H1 (cell line): ENCODE measurements at regions not wholly inside any gene's neighbourhood (a gene's known extent, or its start where the extent isn't known, plus 50 kb on each side); places are given as distances from the start of the nearest gene placed in this dataset.

Source experiments
- CTCF ChIA-PET: fragments of 300-600 bp; sonication (Branson Sonifier 250); formaldehyde crosslinking; loops from one replicate; lab custom pipeline; 2021; ENCODE audit not compliant: partially characterized antibody; lab: Charles Lee
- POLR2A ChIA-PET: fragments of 300-600 bp; sonication (Branson Sonifier 250); formaldehyde crosslinking; loops from one replicate; lab custom pipeline; 2021; ENCODE audit warnings: inconsistent platforms; ENCODE audit not compliant: partially characterized antibody; lab: Charles Lee
- DNase-seq, 2 experiments: peaks; one replicate each; pipeline versions ENCODE4 v3.0.0 to v3.0.0-alpha.2; 2010 to 2022; ENCODE audit warnings: low spot score in 2 of 2, low read depth in 1 of 2, mixed read lengths in 1 of 2
- FAIRE-seq: peaks from 2 replicates; lab custom pipeline; 2011; peaks lifted over from hg19 to GRCh38; lab: Jason Lieb, UNC
- H2AFZ ChIP-seq: 2 replicates; pipeline ENCODE4 v1.8.1; 2012; ENCODE audit warnings: low read length, inconsistent platforms
- H2AK5ac ChIP-seq: 2 replicates; pipeline ENCODE4 v1.6.1; 2013; ENCODE audit warnings: low read depth, low read length
- H2BK120ac ChIP-seq: replicated peaks from 2 replicates; pipeline ENCODE3; 2013; ENCODE audit warnings: low read depth, low read length, inconsistent platforms
- H2BK12ac ChIP-seq: 2 replicates; pipeline ENCODE4 v1.6.1; 2013; ENCODE audit warnings: low read depth, low read length
- H2BK15ac ChIP-seq: 2 replicates; pipeline ENCODE4 v1.6.1; 2013; ENCODE audit warnings: low read length
- H2BK20ac ChIP-seq: 2 replicates; pipeline ENCODE4 v1.6.1; 2013; ENCODE audit warnings: low read length
- H2BK5ac ChIP-seq: 2 replicates; pipeline ENCODE4 v1.6.1; 2013; ENCODE audit warnings: low read depth, low read length
- H3K14ac ChIP-seq: 2 replicates; pipeline ENCODE4 v1.6.1; 2013; ENCODE audit warnings: inconsistent platforms; ENCODE audit not compliant: insufficient read length
- H3K18ac ChIP-seq: 2 replicates; pipeline ENCODE4 v1.6.1; 2013; ENCODE audit warnings: low read length; ENCODE audit errors: extremely low read depth
- H3K23ac ChIP-seq: 2 replicates; pipeline ENCODE4 v1.6.1; 2013; ENCODE audit warnings: inconsistent platforms; ENCODE audit not compliant: insufficient read length
- H3K23me2 ChIP-seq: 2 replicates; pipeline ENCODE4 v1.6.1; 2013; ENCODE audit warnings: low read depth, low read length
- H3K27ac ChIP-seq: 2 replicates; pipeline ENCODE4 v1.6.1; 2011; ENCODE audit warnings: low read depth, low read length, inconsistent platforms
- H3K27me3 ChIP-seq, 4 experiments: replicated peaks in 1 of 4; 1 replicate in 1 of 4; 2 replicates in 3 of 4; pipeline versions ENCODE4 v1.6.1 to v1.8.1; 2011 to 2013; ENCODE audit warnings: low read length in 3 of 4, mild to moderate bottlenecking in 3 of 4, inconsistent platforms in 2 of 4, mixed read lengths in 2 of 4, moderate library complexity in 1 of 4; ENCODE audit not compliant: control insufficient read depth in 3 of 4, insufficient read depth in 3 of 4; ENCODE audit errors: extremely low read depth in 1 of 4
- H3K36me3 ChIP-seq, 4 experiments: 2 replicates each; pipeline versions ENCODE4 v1.6.1 to v1.8.1; 2011 to 2013; ENCODE audit warnings: mild to moderate bottlenecking in 4 of 4, low read length in 3 of 4, moderate library complexity in 2 of 4, control low read depth in 1 of 4, inconsistent platforms in 1 of 4; ENCODE audit not compliant: insufficient read depth in 4 of 4, control insufficient read depth in 2 of 4
- H3K4ac ChIP-seq: replicated peaks from 2 replicates; pipeline ENCODE3; 2013; ENCODE audit warnings: low read length, low read depth, mixed read lengths, inconsistent platforms; ENCODE audit not compliant: insufficient read length
- H3K4me1 ChIP-seq, 4 experiments: replicated peaks in 1 of 4; 1 replicate in 1 of 4; 2 replicates in 3 of 4; pipeline versions ENCODE4 v1.6.1 to v1.8.1; 2011 to 2013; ENCODE audit warnings: low read length in 3 of 4, inconsistent platforms in 2 of 4, mixed read lengths in 1 of 4; ENCODE audit not compliant: insufficient read depth in 4 of 4, control insufficient read depth in 3 of 4
- H3K4me2 ChIP-seq, 2 experiments: 2 replicates each; pipeline versions ENCODE4 v1.6.1 to v1.8.1; 2011 to 2013; ENCODE audit warnings: low read depth in 2 of 2, low read length in 2 of 2, control low read depth in 1 of 2, inconsistent platforms in 1 of 2, mild to moderate bottlenecking in 1 of 2; ENCODE audit not compliant: insufficient read depth in 1 of 2
- H3K4me3 ChIP-seq, 4 experiments: fragments of 200-600, 300-600 bp in 1 of 4; sonication (generic), shearing (Covaris generic), sonication (Bioruptor Twin) in 1 of 4; 2 replicates each; pipeline versions ENCODE4 v1.5.1 to v1.8.1; 2011 to 2016; ENCODE audit warnings: low read length in 4 of 4, low read depth in 3 of 4, control low read depth in 2 of 4, inconsistent platforms in 2 of 4, mild to moderate bottlenecking in 2 of 4, mixed read lengths in 1 of 4, moderate library complexity in 1 of 4; ENCODE audit not compliant: insufficient read depth in 2 of 4; ENCODE audit errors: extremely low read depth in 1 of 4
- H3K56ac ChIP-seq: replicated peaks from 2 replicates; pipeline ENCODE3; 2013; ENCODE audit warnings: low read depth, mild to moderate bottlenecking, mixed read lengths, low read length, inconsistent platforms; ENCODE audit not compliant: insufficient read length
- H3K79me1 ChIP-seq: 2 replicates; pipeline ENCODE4 v1.6.1; 2013; ENCODE audit warnings: low read depth, low read length, control low read depth
- H3K79me2 ChIP-seq, 2 experiments: 2 replicates each; pipeline versions ENCODE4 v1.6.1 to v1.8.1; 2012 to 2013; ENCODE audit warnings: low read length in 2 of 2, mild to moderate bottlenecking in 2 of 2, inconsistent platforms in 1 of 2; ENCODE audit not compliant: insufficient read depth in 2 of 2, control insufficient read depth in 1 of 2
- H3K9ac ChIP-seq, 4 experiments: replicated peaks in 1 of 4; 1 replicate in 1 of 4; 2 replicates in 3 of 4; pipeline versions ENCODE4 v1.6.1 to v1.8.1; 2011 to 2013; ENCODE audit warnings: low read depth in 3 of 4, low read length in 3 of 4, control low read depth in 2 of 4, mild to moderate bottlenecking in 2 of 4, moderate library complexity in 2 of 4, inconsistent platforms in 1 of 4; ENCODE audit errors: extremely low read depth in 1 of 4
- H3K9me3 ChIP-seq, 2 experiments: 2 replicates each; pipeline versions ENCODE4 v1.6.1 to v1.8.1; 2012 to 2013; ENCODE audit warnings: mild to moderate bottlenecking in 2 of 2, moderate library complexity in 2 of 2, control low read depth in 1 of 2, inconsistent platforms in 1 of 2, low read depth in 1 of 2, low read length in 1 of 2, mixed read lengths in 1 of 2; ENCODE audit not compliant: insufficient read depth in 2 of 2
- H4K20me1 ChIP-seq, 2 experiments: replicated peaks in 1 of 2; 2 replicates each; pipeline versions ENCODE3 to v1.8.1; 2011 to 2013; ENCODE audit warnings: inconsistent platforms in 2 of 2, low read length in 2 of 2, mild to moderate bottlenecking in 1 of 2; ENCODE audit not compliant: insufficient read depth in 2 of 2, control insufficient read depth in 1 of 2
- H4K5ac ChIP-seq: 2 replicates; pipeline ENCODE4 v1.6.1; 2013; ENCODE audit warnings: low read length, low read depth, mixed read lengths, inconsistent platforms; ENCODE audit not compliant: insufficient read length
- H4K8ac ChIP-seq: 2 replicates; pipeline ENCODE4 v1.8.0; 2013; ENCODE audit warnings: mild to moderate bottlenecking, moderate library complexity, low read length, inconsistent platforms; ENCODE audit not compliant: insufficient read depth; ENCODE audit errors: extremely low read depth
- H4K91ac ChIP-seq: replicated peaks from 2 replicates; pipeline ENCODE3; 2013; ENCODE audit warnings: low read length, mixed read lengths, inconsistent platforms; ENCODE audit not compliant: insufficient read length
- ASH2L ChIP-seq: fragments of 200-600, 300-600 bp; sonication (generic); IDR thresholded peaks from one replicate; pipeline ENCODE4 v1.7.1; 2017; ENCODE audit warnings: low read length
- BCL11A ChIP-seq, 2 experiments: IDR thresholded peaks; one replicate each; pipeline ENCODE4 v1.6.1; 2011; ENCODE audit warnings: low read depth in 2 of 2, low read length in 2 of 2, mild to moderate bottlenecking in 2 of 2
- BRCA1 ChIP-seq: IDR thresholded peaks from 2 replicates; pipeline ENCODE4 v1.6.1; 2012; ENCODE audit warnings: low read depth, low read length, improper control_type of control experiment
- CHD2 ChIP-seq: IDR thresholded peaks from 2 replicates; pipeline ENCODE4 v1.6.1; 2012; ENCODE audit warnings: low read length, improper control_type of control experiment
- EP300 ChIP-seq, 2 experiments: IDR thresholded peaks; 1 replicate in 1 of 2; 2 replicates in 1 of 2; pipeline ENCODE4 v1.6.1; 2011 to 2012; ENCODE audit warnings: low read depth in 2 of 2, low read length in 2 of 2, mild to moderate bottlenecking in 2 of 2, borderline replicate concordance in 1 of 2, inconsistent platforms in 1 of 2, moderate library complexity in 1 of 2
- EZH2 ChIP-seq: fragments of 200-600 bp; sonication (generic); IDR thresholded peaks from 2 replicates; pipeline ENCODE4 v1.7.1; 2012; ENCODE audit warnings: low read depth, mild to moderate bottlenecking, moderate library complexity, low read length, inconsistent platforms; ENCODE audit not compliant: severe bottlenecking
- FOSL1 ChIP-seq: IDR thresholded peaks from 2 replicates; pipeline ENCODE4 v1.6.1; 2011; ENCODE audit warnings: mild to moderate bottlenecking, low read depth, low read length, moderate library complexity; ENCODE audit not compliant: insufficient read depth
- JUND ChIP-seq: IDR thresholded peaks from 2 replicates; pipeline ENCODE4 v1.6.1; 2011; ENCODE audit warnings: mild to moderate bottlenecking, improper control_type of control experiment, low read length
- KDM4A ChIP-seq: IDR thresholded peaks from one replicate; pipeline ENCODE4 v1.7.1; 2012; ENCODE audit warnings: low read depth, mild to moderate bottlenecking, moderate library complexity, low read length, inconsistent platforms; ENCODE audit not compliant: severe bottlenecking
- MAX ChIP-seq: IDR thresholded peaks from 2 replicates; pipeline ENCODE4 v1.6.1; 2012; ENCODE audit warnings: inconsistent platforms
- RBBP5 ChIP-seq: IDR thresholded peaks from 2 replicates; pipeline ENCODE4 v1.7.1; 2012; ENCODE audit warnings: low read depth, mild to moderate bottlenecking, inconsistent platforms, low read length, moderate library complexity, borderline replicate concordance
- RFX5 ChIP-seq: IDR thresholded peaks from 2 replicates; pipeline ENCODE4 v1.6.1; 2011; ENCODE audit warnings: low read depth, low read length, improper control_type of control experiment, borderline replicate concordance
- TAF1 ChIP-seq: IDR thresholded peaks from 2 replicates; pipeline ENCODE4 v1.6.1; 2011; ENCODE audit warnings: mild to moderate bottlenecking, low read depth, low read length
- TCF12 ChIP-seq: IDR thresholded peaks from 2 replicates; pipeline ENCODE4 v1.6.1; 2011; ENCODE audit warnings: low read depth, mild to moderate bottlenecking, low read length
- YY1 ChIP-seq: IDR thresholded peaks from 2 replicates; pipeline ENCODE4 v1.6.1; 2011; ENCODE audit warnings: low read depth, mild to moderate bottlenecking, low read length
- WGBS, 2 experiments: shearing (Covaris generic) in 1 of 2; methylation state at CpG; one replicate each; pipeline versions ENCODE4 v1.1.6 to v1.1.7; 2013 to 2015; ENCODE audit warnings: low lambda C conversion rate in 2 of 2, mixed read lengths in 2 of 2, inconsistent platforms in 1 of 2, low coverage in 1 of 2, missing lambda C conversion rate in 1 of 2; ENCODE audit not compliant: insufficient replicate concordance in 2 of 2, insufficient coverage in 1 of 2, insufficient read length in 1 of 2; ENCODE audit errors: extremely low coverage in 1 of 2, missing lambda C conversion rate in 1 of 2; 5-methylcytosine and 5-hydroxymethylcytosine counted together

- H2BK15ac ChIP-seq: no peak overlapping the region
- TF ChIP-seq RFX5 (no peak), ASH2L (no peak), BRCA1 (no peak), CHD2 (no peak), KDM4A (no peak), EP300 (IDR thresholded peaks at IDR 0.05; ENCODE audit: borderline replicate concordance in 1 of 2, low read depth in 2 of 2, low read length in 2 of 2) (no peak), EZH2 (no peak), RBBP5 (no peak), TCF12 (no peak), MAX (no peak), TAF1 (no peak), YY1 (no peak), FOSL1 (no peak), JUND (no peak), BCL11A (IDR thresholded peaks at IDR 0.05; ENCODE audit: low read depth in 2 of 2, low read length in 2 of 2) (no peak)
These were observed 384.1 kb upstream of the STEAP1 start for GRCh38 chr7:89770161-89770560.

More at GRCh38 chr7:89770161-89770560, 384.1 kb upstream of the STEAP1 start:
- H4K5ac ChIP-seq: no peak overlapping the region
- CTCF ChIA-PET: interaction anchor here (0.6 to 2.7 kb wide), 4 partner anchors 10 to 1458 kb away, joined by 3 to 12 read pairs (median 4); no protein-coding TSS in a partner anchor
- H3K9ac ChIP-seq: no peak overlapping the region
- DNase-seq (no peak), FAIRE-seq (no peak)
- WGBS, 2 experiments: 97% methylated on average over 4 of the region's 4 CpGs; no CpG with 5 or more reads in 1 of the 2 experiments
- no peaks in the 10 kb centered on the region for H3K9me3 ChIP-seq
- H4K20me1 ChIP-seq: no peaks in the 10 kb centered on the region
- H2AFZ ChIP-seq: no peak overlapping the region
- no peak overlapping the region for H3K27ac ChIP-seq
- no peak overlapping the region for H4K8ac ChIP-seq
- no peak overlapping the region for H3K4me3 ChIP-seq
- no peak overlapping the region for H2BK5ac ChIP-seq
- H3K4me1 ChIP-seq: no peaks in the 10 kb centered on the region
- no peak overlapping the region for H3K56ac ChIP-seq
- H3K79me2 ChIP-seq: no peaks in the 10 kb centered on the region
- H3K18ac ChIP-seq: no peak overlapping the region
- no peak overlapping the region for H3K4ac ChIP-seq
- POLR2A ChIA-PET: no interaction called here
- no peak overlapping the region for H3K23ac ChIP-seq
- H2AK5ac ChIP-seq: no peak overlapping the region
- no peak overlapping the region for H2BK120ac ChIP-seq
- no peak overlapping the region for H3K14ac ChIP-seq
- no peak overlapping the region for H2BK12ac ChIP-seq
- H2BK20ac ChIP-seq: no peak overlapping the region
- no peak overlapping the region for H3K4me2 ChIP-seq
- H3K36me3 ChIP-seq: no peaks in the 10 kb centered on the region
- no peak overlapping the region for H4K91ac ChIP-seq
- H3K79me1 ChIP-seq: no peaks in the 10 kb centered on the region
- no peaks in the 10 kb centered on the region for H3K27me3 ChIP-seq
- H3K23me2 ChIP-seq: no peaks in the 10 kb centered on the region
